ENCODE measurements at regions not wholly inside any gene's neighbourhood (a gene's known extent, or its start where the extent isn't known, plus 50 kb on each side); places are given as distances from the start of the nearest gene placed in this dataset.
A peak's percentile ranks its signal among the peaks of the same experiment; 100 is the strongest.

- no peak for TF ChIP-seq CTCF (IDR thresholded peaks at IDR 0.05; ENCODE audit: low read depth, low read length)
- no peak overlapping the region for H3K4me3 ChIP-seq (replicated peaks in 1 of 2; ENCODE audit: low read depth in 2 of 2, low read length in 2 of 2)
- DNase-seq (ENCODE audit: low read depth in 2 of 2), result peak in 1 of 2 donors; percentile 11
Measured at GRCh38 chr2:19542796-19543662, 184.6 kb upstream of the OSR1 start.

- no peak for TF ChIP-seq CTCF (IDR thresholded peaks at IDR 0.05; ENCODE audit: low read depth, low read length)
- DNase-seq (ENCODE audit: low read depth in 2 of 2), result no peak
- H3K4me3 ChIP-seq (replicated peaks in 1 of 2; ENCODE audit: low read depth in 2 of 2, low read length in 2 of 2), result no peak overlapping the region
Measured at GRCh38 chr2:19541884-19542283, 183.5 kb upstream of the OSR1 start.

GRCh38 chr2:19540739-19541525, 182.5 kb upstream of the OSR1 start:
- no peak overlapping the region for H3K4me3 ChIP-seq (replicated peaks in 1 of 2; ENCODE audit: low read depth in 2 of 2, low read length in 2 of 2)
- peak; percentile 78 to 91 for DNase-seq (ENCODE audit: low read depth in 2 of 2)
- TF ChIP-seq CTCF (IDR thresholded peaks at IDR 0.05; ENCODE audit: low read depth, low read length), result no peak

DNA sequence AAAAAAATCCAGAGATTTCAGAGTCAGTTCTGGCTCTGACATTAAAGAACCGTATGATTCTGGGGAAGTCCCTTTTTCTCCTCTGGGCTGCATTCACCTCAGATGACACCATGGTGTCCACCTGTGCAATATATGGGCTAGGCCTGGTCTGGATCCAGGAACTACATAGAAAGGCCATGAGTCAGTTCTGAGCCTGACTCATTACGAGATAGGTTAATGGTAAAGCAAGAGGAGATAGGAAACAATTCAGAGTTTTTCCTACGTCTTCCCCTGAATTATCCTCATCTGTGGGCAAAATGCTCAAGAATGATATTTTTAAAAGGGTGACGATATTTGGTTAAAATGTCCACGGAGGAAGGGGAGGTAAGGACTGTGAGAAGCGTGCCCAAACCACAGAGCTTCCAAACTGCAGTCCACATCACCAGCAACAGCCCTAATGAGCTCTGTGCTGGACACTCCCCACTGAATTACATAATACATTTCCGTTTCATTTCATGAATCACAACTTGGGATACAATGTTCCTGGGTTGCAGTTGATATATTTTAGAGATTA, 180.1 kb upstream of the OSR1 start:
- peak; percentile 89 to 98 for DNase-seq (ENCODE audit: low read depth in 2 of 2)
- no peak for TF ChIP-seq CTCF (IDR thresholded peaks at IDR 0.05; ENCODE audit: low read depth, low read length)
- H3K4me3 ChIP-seq (replicated peaks in 1 of 2; ENCODE audit: low read depth in 2 of 2, low read length in 2 of 2), result no peak overlapping the region

DNA sequence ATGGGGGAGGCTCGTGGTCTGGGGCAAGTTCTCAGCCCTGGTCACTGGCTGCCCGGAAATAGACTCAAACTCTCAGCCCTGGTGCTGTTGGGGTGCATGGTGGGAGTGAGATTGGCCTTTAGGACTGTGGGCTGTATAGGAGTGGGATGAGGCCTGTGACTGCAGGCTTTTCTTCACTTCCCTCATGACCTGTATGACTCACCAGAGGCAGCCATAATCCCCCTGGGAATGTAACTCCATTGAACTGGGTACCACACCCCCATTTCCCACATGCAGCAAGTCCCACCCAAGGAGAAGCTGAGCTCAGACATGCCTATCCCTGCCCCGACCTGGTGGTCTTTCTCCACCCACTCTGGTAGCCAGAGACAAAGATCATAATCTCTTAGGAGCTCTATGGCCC, 177.7 kb upstream of the OSR1 start:
- peak; percentile 19 to 64 for DNase-seq (ENCODE audit: low read depth in 2 of 2)
- no peak overlapping the region for H3K4me3 ChIP-seq (replicated peaks in 1 of 2; ENCODE audit: low read depth in 2 of 2, low read length in 2 of 2)
- no peak for TF ChIP-seq CTCF (IDR thresholded peaks at IDR 0.05; ENCODE audit: low read depth, low read length)

- DNase-seq (ENCODE audit: low read depth in 2 of 2), result peak in 1 of 2 donors; percentile 71
- no peak overlapping the region for H3K4me3 ChIP-seq (replicated peaks in 1 of 2; ENCODE audit: low read depth in 2 of 2, low read length in 2 of 2)
- TF ChIP-seq CTCF (IDR thresholded peaks at IDR 0.05; ENCODE audit: low read depth, low read length), result no peak
Measured at GRCh38 chr2:19532547-19533196, 174.2 kb upstream of the OSR1 start.
